ENCODE measurements at regions not wholly inside any gene's neighbourhood (a gene's known extent, or its start where the extent isn't known, plus 50 kb on each side); places are given as distances from the start of the nearest gene placed in this dataset.

GRCh38 chr2:57443086-57443485, 603.5 kb upstream of the VRK2 start:
- no peaks in the 10 kb centered on the region for H3K9me2 ChIP-seq (replicated peaks; ENCODE audit: insufficient read depth, low read length)
- no peaks in the 10 kb centered on the region for H3K9me3 ChIP-seq (ENCODE audit: insufficient read depth, low read length)
- H2AFZ ChIP-seq (ENCODE audit: low read depth, low read length, severe bottlenecking) = no peak overlapping the region
- no peak overlapping the region for H3K9ac ChIP-seq (ENCODE audit: low read length)
- H3F3A ChIP-seq (ENCODE audit: insufficient read depth) = no peaks in the 10 kb centered on the region
- H3K27ac ChIP-seq (ENCODE audit: low read depth, low read length) = no peak overlapping the region
- H3K36me3 ChIP-seq (ENCODE audit: low read length) = no peaks in the 10 kb centered on the region
- H3K79me2 ChIP-seq (ENCODE audit: insufficient read depth, low read length) = no peaks in the 10 kb centered on the region
- no peaks in the 10 kb centered on the region for H4K20me1 ChIP-seq (ENCODE audit: low read depth, low read length)
- no peaks in the 10 kb centered on the region for H3K27me3 ChIP-seq (ENCODE audit: low read length)
- H3K4me3 ChIP-seq (ENCODE audit: insufficient read depth, low read length, poor library complexity, severe bottlenecking) = no peak overlapping the region
- TF ChIP-seq CTCF (IDR thresholded peaks at IDR 0.05; ENCODE audit: insufficient read depth, low read length, poor library complexity, severe bottlenecking) (no peak), EZH2phosphoT487 (conservative IDR thresholded peaks at IDR 0.05; ENCODE audit: low read length) (no peak)
- no peak overlapping the region for H3K4me2 ChIP-seq (ENCODE audit: low read depth, low read length, poor library complexity, severe bottlenecking)

GRCh38 chr2:57443973-57444521, 602.6 kb upstream of the VRK2 start:
- Histone ChIP-seq H3F3A (ENCODE audit: insufficient read depth) (no peaks in the 10 kb centered on the region), H3K9me2 (replicated peaks; ENCODE audit: insufficient read depth, low read length) (no peaks in the 10 kb centered on the region), H3K4me3 (ENCODE audit: insufficient read depth, low read length, poor library complexity, severe bottlenecking) (no peak overlapping the region), H3K9ac (ENCODE audit: low read length) (no peak overlapping the region), H3K9me3 (ENCODE audit: insufficient read depth, low read length) (no peaks in the 10 kb centered on the region), H3K27me3 (ENCODE audit: low read length) (no peaks in the 10 kb centered on the region), H3K79me2 (ENCODE audit: insufficient read depth, low read length) (no peaks in the 10 kb centered on the region), H3K27ac (ENCODE audit: low read depth, low read length) (no peak overlapping the region), H4K20me1 (ENCODE audit: low read depth, low read length) (no peaks in the 10 kb centered on the region), H3K36me3 (ENCODE audit: low read length) (no peaks in the 10 kb centered on the region), H2AFZ (ENCODE audit: low read depth, low read length, severe bottlenecking) (no peak overlapping the region), H3K4me2 (ENCODE audit: low read depth, low read length, poor library complexity, severe bottlenecking) (no peak overlapping the region)
- TF ChIP-seq EZH2phosphoT487 (conservative IDR thresholded peaks at IDR 0.05; ENCODE audit: low read length) (no peak), CTCF (IDR thresholded peaks at IDR 0.05; ENCODE audit: insufficient read depth, low read length, poor library complexity, severe bottlenecking) (no peak)

GRCh38 chr2:57444752-57445430, 601.7 kb upstream of the VRK2 start:
- Histone ChIP-seq H3K27ac (ENCODE audit: low read depth, low read length) (no peak overlapping the region), H3K79me2 (ENCODE audit: insufficient read depth, low read length) (no peaks in the 10 kb centered on the region), H3K27me3 (ENCODE audit: low read length) (no peaks in the 10 kb centered on the region), H3K9ac (ENCODE audit: low read length) (no peak overlapping the region), H4K20me1 (ENCODE audit: low read depth, low read length) (no peaks in the 10 kb centered on the region), H2AFZ (ENCODE audit: low read depth, low read length, severe bottlenecking) (no peak overlapping the region), H3K36me3 (ENCODE audit: low read length) (no peaks in the 10 kb centered on the region), H3K4me2 (ENCODE audit: low read depth, low read length, poor library complexity, severe bottlenecking) (no peak overlapping the region), H3K9me3 (ENCODE audit: insufficient read depth, low read length) (no peaks in the 10 kb centered on the region), H3K9me2 (replicated peaks; ENCODE audit: insufficient read depth, low read length) (no peaks in the 10 kb centered on the region), H3K4me3 (ENCODE audit: insufficient read depth, low read length, poor library complexity, severe bottlenecking) (no peak overlapping the region), H3F3A (ENCODE audit: insufficient read depth) (no peaks in the 10 kb centered on the region)
- no peak for TF ChIP-seq CTCF (IDR thresholded peaks at IDR 0.05; ENCODE audit: insufficient read depth, low read length, poor library complexity, severe bottlenecking)
- no peak for TF ChIP-seq EZH2phosphoT487 (conservative IDR thresholded peaks at IDR 0.05; ENCODE audit: low read length)

All from SU-DHL-6 (cell line).